ENCODE measurements at regions not wholly inside any gene's neighbourhood (a gene's known extent, or its start where the extent isn't known, plus 50 kb on each side); places are given as distances from the start of the nearest gene placed in this dataset.

DNA sequence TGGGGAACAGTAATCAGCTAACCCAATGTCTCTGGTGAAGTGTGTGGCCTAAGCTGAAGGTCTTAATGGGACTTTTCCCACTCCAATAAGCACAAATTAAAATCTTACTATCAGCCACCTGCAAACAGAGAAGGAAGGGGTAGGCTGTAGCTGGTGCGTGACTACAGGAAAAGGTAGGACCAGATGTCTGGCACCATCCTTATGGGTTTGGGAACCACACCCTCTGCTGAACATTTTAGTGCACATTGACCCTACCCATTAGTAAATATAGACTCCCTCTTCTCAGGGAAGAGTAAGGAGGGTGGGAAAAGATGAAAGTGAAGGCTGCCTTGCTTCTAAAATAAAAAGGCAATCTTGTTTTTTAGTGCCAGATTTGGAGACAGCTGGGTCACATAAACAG lies 602.8 kb downstream of the FAT4 start:
- FAIRE-seq (no peak), DNase-seq (ENCODE audit: low spot score) (no peak)

DNA sequence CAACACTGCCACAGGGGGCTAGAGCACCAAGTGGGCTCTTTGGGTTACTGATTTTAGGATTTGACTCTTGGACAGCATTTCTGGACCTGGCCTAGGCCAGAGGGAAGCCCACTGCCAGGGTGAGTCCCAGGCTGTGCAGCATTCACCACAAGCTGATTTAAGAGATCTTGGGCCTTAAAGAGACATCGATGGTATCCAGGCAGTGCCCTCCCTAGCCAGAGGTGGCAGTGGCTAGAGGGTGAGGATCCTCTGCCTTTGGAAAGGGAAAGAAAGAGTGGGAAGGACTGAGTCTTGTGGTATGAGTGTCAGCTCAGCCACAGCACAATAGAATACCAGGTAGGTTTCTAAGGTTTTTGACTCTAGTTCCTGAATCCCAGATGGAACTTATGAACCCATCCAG lies 613.9 kb downstream of the FAT4 start:
- no peak for FAIRE-seq
- no peak for DNase-seq (ENCODE audit: low spot score)

DNA sequence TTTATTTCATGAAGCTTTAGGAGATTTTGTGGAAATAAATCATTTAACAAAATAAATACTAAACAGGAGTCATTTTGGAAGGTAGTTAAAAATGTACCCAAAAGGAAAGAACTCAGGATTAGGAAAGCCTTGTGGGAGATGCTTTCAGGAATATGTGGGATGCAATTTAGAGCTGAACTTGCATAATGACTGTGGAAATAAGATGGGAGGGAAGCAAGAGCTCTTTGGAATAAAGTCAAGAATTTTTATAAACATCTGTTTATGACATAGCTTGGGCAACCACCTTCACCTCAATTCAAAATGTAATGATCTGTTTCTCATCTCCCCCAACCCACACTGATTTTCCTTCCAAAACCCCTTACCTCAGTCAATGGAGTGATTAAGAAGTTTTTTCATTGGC lies 623.8 kb downstream of the FAT4 start:
- no peak for DNase-seq (ENCODE audit: low spot score)
- FAIRE-seq = no peak

DNA sequence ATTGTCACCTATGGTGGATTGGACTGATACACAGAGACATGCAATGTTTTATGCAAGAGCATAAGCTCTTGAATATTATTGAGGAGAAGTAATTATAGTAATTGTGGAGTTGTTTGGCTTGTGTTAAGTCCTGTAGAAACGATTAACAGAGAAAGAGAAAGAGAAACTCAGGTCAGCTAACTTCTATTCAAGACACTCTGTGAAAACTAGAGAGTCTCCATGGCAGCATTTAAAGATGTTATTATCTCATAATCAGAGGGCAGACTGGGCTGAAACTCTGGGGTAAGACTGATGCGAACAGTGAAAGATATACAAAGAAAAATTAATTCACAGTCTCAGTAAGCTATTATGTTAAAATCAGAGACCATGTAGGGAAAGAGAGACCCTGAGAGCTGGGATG lies 625.7 kb downstream of the FAT4 start:
- no peak for DNase-seq (ENCODE audit: low spot score)
- no peak for FAIRE-seq

DNA sequence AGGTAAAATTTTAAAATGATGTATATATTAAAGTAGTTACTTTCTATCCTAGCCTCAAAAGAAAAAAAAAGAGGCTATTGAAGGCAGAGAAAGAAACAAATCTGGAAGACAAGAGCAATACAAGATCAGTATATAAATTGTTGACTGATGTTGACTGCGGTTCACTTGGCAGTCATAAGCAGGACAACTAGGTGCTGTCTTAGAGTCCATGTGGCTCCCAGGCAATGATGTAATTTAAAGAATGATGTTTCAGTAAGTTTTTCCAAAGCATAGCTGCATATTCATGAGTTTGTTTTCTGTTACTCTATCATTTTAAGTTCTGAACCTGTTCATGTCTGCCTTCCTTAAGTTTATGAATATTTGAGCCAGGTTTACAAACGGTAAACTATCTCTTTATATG lies 630.2 kb downstream of the FAT4 start:
- DNase-seq (ENCODE audit: low spot score) (no peak), FAIRE-seq (no peak)

DNA sequence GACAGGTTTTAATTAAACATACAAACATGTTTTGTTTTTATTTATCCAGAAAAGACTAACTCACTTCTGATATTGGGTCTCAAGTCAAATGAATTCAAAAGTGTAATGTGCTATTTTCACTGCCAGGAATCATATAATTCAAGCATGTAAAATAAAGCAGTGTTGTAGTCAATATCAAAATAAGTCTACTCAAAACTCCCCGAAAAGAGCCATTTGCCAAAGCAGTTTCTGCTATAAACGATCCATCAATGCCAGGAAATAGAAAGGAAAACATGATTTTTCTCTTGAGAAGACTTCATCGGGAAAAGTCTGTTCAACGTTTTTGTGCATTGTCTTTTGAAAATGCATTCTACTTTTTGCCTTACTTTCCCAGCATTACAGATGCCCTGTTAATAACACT lies 633.3 kb downstream of the FAT4 start:
- no peak for FAIRE-seq
- DNase-seq (ENCODE audit: low spot score) = no peak

DNA sequence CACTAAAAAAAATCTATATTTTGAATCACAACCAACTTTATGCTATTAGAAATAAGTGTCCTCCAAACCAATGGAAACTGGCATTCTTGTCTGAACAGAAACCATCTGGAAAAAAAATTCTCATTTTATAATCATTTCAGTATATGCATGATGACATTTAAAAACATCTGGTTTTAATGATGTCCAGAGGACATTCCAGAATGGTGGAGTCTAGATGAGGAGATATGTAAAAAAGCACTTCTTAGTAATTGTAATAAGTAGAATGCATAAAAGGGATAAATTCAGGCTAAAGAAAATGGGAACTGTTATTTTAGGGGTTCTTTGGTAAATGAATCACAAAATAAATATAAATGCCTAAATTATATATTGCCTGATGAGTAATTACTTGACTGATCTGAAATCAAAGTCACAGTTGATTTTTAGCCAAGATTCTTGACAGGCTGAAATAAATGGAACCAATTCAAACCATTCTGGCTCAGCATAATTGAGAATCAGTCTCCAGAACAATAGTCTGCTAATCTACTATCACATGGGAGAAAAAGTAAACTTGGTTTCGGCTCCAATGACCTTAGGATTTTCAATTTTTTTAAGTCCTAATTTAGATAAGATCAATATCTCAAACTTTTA lies 636.6 kb downstream of the FAT4 start:
- DNase-seq (ENCODE audit: low spot score) (no peak), FAIRE-seq (no peak)

DNA sequence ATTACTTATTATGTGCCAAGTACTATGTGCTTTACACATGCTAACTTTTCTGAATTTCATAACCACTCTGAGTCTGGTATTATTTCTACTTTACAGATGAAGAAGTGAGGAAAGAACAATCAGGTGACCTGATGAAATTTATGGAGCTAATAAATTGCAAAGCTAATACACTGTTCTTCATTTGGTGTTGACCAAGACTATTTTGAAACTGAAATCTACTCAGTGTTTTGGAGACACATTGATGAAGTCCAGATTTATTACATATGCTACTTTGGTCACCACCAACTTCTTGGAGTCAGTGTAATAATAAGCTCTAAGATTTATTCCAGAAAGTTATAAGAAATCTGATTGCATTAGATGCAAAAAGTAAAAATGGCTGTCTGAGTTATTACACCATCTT lies 637.9 kb downstream of the FAT4 start:
- no peak for FAIRE-seq

DNA sequence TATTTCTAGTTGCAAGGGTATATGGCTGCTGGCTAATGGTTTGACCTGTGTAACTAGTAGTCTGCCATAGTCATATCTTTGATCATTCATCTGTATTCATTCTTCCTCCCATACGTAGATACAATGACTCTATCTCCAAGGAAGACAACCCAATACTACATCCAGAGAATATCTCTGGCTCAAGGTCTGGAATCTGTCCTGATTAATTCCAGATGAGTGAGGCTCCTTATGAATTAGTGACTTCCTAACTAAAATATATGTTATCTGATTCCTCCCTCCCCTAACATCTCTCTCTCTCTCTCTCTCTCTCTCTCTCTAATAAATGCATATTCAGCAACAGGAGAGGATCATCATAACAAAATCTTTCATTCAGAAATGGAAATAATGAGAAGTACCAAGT lies 641.5 kb downstream of the FAT4 start:
- FAIRE-seq = no peak

More for the DNA sequence above, 637.9 kb downstream of the FAT4 start:
- no peak for DNase-seq (ENCODE audit: low spot score)

DNA sequence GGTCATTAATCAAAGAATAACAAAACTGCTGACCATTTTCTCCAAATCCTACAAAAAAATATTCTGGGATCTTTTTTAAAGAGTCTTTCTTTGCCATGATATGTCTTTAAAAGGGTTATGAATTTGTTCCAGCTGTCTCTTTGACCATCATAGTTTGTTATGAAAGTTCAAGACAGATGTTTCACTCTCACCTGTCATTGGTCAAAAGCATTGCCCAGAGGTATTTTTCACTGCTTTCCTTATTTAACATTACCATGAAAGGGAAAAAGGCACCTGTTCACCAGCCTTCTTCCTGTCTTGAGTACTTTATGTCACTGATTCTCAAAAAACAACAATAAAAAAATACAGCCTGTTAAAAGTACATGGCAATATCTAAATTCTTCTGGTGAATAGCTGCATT lies 643.8 kb downstream of the FAT4 start:
- DNase-seq (ENCODE audit: low spot score) (no peak), FAIRE-seq (no peak)

More for the DNA sequence above, 641.5 kb downstream of the FAT4 start:
- no peak for DNase-seq (ENCODE audit: low spot score)

DNA sequence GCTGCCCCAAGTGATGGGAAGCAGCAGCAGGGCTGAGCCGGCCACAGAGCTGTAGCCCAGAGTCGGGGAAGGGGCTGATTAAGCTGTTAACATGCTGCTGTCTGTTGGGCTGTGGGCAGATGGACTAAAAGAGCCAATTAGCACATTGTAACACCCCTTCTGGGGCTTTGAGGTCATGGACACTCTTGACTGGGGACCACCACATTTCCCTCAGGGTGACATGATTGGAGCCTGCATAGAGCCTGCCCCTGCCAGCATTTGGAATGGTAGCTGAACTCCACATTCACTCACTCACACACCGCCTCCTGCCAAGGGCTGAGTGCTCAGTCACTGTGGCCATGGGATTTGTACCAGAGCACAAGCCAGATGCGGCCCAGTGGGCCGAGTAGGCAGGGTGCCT lies 646.9 kb downstream of the FAT4 start:
- no peak for DNase-seq (ENCODE audit: low spot score)
- no peak for FAIRE-seq

DNA sequence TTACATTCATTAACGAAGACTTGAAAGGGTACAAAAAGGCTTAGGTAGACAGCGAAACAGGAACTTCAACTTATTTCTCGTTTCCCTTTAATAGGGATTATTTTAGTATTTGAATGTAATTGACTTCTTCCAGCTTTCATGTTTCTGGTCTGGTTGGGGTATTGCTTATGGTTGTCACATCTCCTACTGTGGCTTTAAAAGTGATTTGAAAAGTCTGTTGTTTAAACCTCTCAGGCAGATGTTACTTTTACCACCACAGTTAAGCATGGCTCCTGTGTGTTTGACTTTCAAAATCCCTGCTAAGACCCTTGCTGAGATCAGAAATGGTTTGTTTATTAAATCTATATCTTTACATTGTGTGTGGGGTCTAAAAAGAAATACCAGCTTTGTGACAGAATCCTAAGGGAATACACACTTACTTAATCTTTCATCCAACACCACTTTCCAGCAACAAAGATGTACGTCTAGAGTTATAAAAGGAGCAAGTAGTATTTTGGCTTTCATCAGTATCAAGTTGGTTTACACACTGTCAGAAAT lies 661.2 kb downstream of the FAT4 start:
- FAIRE-seq = no peak
- no peak for DNase-seq (ENCODE audit: low spot score)

DNA sequence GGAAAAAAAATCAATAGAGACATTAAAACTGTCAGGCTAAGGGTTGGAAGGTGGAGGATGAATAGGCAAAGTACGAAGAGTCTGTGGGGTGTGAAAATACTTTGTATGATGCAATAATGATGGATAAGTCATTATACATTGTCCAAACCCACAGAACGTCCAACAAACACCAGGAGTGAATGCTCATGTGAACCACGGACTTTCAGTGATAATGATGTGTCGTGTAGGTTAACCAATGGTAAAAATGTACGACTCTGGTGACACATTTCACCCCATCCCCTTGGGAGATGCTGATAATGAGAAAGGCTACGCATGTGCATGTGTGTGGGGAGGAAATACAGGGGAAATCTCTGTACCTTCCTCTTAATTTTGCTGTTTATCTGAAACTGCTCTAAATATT lies 665.2 kb downstream of the FAT4 start:
- DNase-seq (ENCODE audit: low spot score) = no peak
- no peak for FAIRE-seq

DNA sequence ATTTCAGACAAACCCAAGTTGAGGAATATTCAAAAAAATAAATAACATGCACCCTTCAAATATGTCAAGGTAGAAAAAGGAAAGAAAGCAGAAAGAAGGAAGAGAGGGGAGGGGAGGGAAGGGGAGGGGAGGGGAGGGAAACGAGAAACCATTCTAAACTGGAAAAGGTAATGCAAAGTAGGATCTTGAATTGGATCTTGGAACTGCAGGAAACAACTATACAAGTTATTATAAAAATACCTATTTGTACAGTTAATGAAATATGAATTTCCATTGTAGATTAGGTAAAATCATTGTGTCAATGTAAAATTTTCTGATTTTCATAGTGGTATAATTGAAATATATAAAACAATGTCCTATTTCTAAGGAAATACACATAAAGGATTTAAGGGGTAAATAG lies 668.4 kb downstream of the FAT4 start:
- DNase-seq (ENCODE audit: low spot score) (no peak), FAIRE-seq (no peak)

DNA sequence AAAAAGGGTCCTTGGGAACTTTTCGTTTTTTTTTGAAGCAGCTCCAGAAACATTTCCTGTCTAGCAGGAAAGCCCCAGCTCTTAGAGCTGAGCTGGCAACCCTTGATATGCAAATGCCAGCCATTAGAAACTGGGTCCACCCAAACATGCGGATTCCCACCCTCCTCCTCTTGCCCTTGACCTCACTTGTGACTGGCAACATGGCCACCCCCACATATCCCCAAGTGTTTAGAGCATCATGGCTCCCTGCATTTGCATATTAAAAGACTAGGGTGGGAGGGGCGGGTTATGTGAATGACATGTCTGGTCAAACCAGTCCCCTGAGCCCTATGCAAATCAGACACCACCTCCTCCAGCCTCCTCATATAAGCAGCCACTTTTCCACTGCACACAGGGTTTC lies 671.1 kb downstream of the FAT4 start:
- FAIRE-seq (no peak), DNase-seq (ENCODE audit: low spot score) (no peak)

DNA sequence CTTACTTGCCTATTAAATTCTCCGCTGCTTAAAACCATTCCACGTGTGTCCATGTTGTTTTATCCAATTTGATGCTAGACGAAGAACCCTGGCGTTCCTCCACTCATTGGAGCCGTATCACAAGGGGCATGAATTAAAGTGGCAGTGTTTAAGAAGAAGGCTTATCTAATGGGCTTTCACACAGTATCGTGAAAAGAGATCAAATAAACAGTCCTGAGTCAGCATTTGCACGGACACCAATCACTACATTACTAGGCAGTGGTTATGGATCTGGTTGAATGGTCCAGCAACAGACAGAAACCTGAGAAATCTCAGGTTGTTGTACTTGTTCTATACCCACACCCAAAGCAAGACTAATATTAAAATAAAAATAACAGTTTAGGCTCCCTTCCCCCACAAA lies 671.6 kb downstream of the FAT4 start:
- no peak for DNase-seq (ENCODE audit: low spot score)
- no peak for FAIRE-seq

DNA sequence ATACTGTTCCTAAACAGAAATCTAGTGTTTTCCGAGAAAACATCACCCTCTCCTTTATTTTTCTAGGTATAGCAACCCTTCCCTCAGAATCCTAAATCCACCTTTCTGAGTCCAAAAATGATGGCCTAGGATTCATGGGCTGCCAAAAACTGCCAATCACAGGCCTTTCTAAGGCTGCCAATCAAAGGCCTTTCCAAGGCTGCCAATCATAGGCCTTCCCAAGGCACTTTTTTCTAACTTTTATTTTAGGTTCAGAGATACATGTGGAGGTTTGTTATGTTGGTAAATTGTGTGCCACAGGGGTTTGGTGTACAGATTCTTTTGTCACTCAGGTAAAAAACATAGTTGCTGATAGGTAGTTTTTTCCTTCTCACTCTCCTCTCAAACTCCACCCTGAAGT lies 673.7 kb downstream of the FAT4 start:
- DNase-seq (ENCODE audit: low spot score) = no peak
- FAIRE-seq = no peak

DNA sequence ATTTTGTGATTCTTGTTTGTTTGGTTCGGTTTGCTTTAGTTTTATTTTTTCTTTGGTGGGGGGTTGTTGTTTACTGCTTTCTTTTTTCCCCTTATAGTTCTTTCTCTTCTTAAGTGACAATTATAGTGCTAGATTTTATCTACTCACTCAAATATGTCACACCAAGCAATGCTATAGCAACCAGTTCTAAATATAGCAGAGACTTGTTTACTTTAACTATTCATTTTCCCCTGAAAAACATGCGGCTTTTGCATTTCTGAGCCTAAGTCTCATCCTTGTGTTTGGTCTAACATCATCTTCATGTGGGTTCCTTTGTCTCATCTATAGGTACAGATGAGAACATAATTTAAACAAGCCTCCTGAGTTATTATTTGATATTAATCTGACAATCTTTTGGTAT lies 676.6 kb downstream of the FAT4 start:
- FAIRE-seq (no peak), DNase-seq (ENCODE audit: low spot score) (no peak)

DNA sequence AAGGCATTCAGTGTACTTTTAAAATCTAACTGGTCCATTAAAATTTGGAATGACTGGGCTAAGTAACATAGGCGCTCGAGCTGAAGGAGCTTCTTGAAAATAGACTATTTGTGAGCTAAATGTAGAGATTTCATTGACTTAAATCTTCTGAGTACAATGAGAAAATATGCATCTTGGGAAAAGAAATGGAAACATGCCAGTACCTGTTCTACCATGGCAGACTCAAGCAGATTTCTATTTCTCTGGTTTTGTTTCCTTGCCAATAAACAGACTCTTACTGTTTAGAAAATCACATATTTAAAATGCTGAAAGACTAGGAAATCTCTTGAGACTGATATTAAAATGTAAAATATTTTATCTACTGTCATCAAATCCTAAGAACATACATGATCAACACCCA lies 678.1 kb downstream of the FAT4 start:
- FAIRE-seq (no peak), DNase-seq (ENCODE audit: low spot score) (no peak)

DNA sequence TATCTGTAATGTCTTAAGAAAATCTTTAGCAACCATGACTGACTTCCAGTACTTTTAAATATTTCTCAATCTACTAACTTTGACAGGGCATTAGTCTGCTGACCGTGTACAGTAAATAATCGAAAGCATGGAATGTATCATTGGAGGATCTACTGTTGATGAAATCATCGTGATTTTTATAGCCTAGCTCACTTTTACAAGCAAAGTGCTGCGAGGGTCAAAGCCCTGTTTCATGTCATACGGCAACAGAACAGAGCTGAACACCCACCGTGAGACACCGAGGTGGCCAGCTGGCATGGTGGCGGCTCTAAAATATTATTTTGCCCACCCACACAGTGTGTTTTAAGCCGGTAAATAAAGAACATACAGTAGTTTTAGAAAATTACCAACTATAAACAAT lies 679.3 kb downstream of the FAT4 start:
- DNase-seq (ENCODE audit: low spot score) (no peak), FAIRE-seq (no peak)

DNA sequence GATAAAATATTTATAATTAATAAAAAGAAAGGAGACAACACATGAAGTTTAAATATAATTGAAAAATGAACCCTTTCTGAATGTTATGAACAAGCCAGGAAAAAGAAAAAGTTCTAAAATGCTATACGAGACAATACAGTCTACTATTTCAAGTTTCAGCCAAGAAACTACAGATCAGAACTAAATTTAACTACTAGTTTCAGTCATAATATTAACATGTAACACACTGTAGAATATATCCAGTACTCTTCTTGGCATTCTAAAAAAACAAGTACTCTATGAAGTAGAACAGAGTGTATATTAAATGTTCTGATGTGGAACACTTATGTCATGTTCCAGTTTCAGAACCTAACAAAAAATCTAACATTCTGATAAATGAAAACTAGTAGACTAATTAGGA lies 679.7 kb downstream of the FAT4 start:
- DNase-seq (ENCODE audit: low spot score) (no peak), FAIRE-seq (no peak)

DNA sequence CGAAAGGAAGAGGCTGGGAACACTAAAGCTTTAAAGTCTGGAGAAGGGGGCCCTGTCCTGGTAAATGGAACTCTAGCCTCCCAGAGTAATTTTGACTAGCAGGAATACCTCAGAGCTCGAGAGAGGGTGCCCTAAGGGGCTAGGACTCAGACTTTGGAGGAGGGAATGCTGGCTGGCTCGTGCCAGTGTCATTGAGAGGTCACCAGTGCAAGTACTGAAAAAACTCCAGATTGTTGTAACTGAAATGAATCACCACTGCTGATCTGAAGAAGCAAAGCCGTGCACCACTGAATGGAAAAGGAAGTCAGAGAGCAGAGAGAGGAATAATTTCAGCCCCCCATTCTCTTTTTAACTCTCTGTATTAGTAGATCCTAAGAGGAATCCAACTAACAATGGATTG lies 690.2 kb downstream of the FAT4 start:
- DNase-seq (ENCODE audit: low spot score) (no peak), FAIRE-seq (no peak)

DNA sequence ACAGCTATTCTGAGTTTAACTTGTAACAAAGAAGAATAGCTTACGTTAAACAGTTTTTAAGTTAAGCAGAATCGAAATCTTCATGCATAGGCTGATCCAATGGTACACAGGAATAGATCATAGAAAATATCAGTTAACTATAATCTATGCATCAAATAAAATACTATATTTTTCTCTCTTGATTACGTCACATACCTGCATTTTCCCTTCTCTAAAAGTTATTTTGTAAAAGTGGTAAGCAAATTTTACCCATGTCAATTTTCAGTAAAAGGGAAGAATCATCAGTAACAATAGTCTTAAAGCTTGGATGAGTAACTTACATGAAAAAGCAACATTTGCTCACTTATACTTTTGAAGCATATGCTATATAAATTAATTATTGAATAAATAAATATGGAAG lies 692.4 kb downstream of the FAT4 start:
- DNase-seq (ENCODE audit: low spot score) (no peak), FAIRE-seq (no peak)

DNA sequence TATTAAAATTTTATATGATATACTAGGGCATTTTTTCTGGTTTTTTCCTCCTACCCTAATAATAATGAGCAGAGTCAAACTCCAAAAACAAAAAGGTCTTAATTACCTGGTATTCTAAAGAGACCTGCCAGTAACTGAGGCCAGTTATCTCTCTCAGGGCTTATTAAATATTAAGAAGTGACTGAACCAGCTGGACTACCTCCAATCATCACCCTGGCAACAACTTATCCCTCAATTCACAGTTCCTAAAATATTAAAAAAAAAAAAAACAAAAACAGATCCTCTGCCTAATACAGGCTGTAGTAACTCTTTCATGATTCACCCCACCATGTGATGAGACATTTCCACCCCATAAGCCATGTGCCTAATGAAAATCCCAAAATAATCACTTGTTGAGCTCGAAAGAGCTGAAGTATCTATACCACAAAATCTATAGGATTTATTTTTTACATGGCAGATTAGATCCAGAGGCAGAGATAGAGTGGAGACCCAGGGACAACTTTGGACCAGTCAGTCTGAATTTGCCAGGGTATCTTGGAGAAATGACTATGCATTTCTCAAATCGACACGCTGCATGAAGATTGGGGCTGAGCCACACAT lies 698.0 kb downstream of the FAT4 start:
- no peak for DNase-seq (ENCODE audit: low spot score)
- FAIRE-seq = no peak
